ENCODE measurements at regions not wholly inside any gene's neighbourhood (a gene's known extent, or its start where the extent isn't known, plus 50 kb on each side); places are given as distances from the start of the nearest gene placed in this dataset.

DNA sequence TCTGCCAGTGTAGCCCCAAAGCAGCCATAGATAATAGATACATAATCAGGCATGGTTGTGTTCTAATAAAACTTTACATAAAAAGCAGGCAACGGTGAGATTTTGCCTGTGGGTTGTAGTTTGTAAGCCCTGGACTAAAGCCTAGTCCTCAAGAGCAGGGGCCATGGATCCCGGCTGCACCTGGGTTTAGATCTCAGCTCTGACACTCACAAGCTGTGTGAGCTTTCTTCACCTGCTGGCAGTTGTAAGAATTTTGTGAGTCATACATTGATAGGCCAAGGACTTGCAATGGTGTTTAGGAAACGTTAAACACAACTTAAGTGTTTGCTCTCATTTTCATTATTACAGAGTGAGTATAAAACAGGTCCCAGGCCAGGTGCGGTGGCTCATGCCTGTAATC, 395.8 kb upstream of the TBX3 start:
- Histone ChIP-seq H3K9me3 (peaks cover 3% of the 10 kb centered on the region; the same call in 1 of the 3 replicates), H3K4me1 (peaks cover 9% of the 10 kb centered on the region), H3K27ac (no peak overlapping the region), H3K4me2 (no peak overlapping the region), H3K4me3 (no peak overlapping the region)
- ATAC-seq (no peak), FAIRE-seq (no peak), DNase-seq (ENCODE audit: low read depth in 1 of 2, low spot score in 1 of 2) (no peak)
- TF ChIP-seq, protein P1, sequence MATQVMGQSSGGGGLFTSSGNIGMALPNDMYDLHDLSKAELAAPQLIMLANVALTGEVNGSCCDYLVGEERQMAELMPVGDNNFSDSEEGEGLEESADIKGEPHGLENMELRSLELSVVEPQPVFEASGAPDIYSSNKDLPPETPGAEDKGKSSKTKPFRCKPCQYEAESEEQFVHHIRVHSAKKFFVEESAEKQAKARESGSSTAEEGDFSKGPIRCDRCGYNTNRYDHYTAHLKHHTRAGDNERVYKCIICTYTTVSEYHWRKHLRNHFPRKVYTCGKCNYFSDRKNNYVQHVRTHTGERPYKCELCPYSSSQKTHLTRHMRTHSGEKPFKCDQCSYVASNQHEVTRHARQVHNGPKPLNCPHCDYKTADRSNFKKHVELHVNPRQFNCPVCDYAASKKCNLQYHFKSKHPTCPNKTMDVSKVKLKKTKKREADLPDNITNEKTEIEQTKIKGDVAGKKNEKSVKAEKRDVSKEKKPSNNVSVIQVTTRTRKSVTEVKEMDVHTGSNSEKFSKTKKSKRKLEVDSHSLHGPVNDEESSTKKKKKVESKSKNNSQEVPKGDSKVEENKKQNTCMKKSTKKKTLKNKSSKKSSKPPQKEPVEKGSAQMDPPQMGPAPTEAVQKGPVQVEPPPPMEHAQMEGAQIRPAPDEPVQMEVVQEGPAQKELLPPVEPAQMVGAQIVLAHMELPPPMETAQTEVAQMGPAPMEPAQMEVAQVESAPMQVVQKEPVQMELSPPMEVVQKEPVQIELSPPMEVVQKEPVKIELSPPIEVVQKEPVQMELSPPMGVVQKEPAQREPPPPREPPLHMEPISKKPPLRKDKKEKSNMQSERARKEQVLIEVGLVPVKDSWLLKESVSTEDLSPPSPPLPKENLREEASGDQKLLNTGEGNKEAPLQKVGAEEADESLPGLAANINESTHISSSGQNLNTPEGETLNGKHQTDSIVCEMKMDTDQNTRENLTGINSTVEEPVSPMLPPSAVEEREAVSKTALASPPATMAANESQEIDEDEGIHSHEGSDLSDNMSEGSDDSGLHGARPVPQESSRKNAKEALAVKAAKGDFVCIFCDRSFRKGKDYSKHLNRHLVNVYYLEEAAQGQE (IDR thresholded peaks at IDR 0.05): no peak
- TF ChIP-seq EHMT2 (IDR thresholded peaks at IDR 0.05; ENCODE audit: low read depth): no peak
- no peak for TF ChIP-seq MAZ (IDR thresholded peaks at IDR 0.05; ENCODE audit: borderline replicate concordance, low read depth, low read length)
- no peak for TF ChIP-seq RCOR1 (IDR thresholded peaks at IDR 0.05; ENCODE audit: low read depth, low read length)
- no peak for TF ChIP-seq CBX2 (IDR thresholded peaks at IDR 0.05; ENCODE audit: borderline replicate concordance, low read depth)
- TF ChIP-seq JUN (IDR thresholded peaks at IDR 0.05): no peak
- no peak for TF ChIP-seq KDM1A (IDR thresholded peaks at IDR 0.05; ENCODE audit: low read depth)
- CTCF ChIA-PET: no interaction called here
- WGBS (ENCODE audit: missing lambda C conversion rate): 31% methylated on average over 4 of the region's 4 CpGs
- POLR2A ChIA-PET: interaction anchor here (0.7 kb wide), 1 partner anchor 678 kb away, joined by 5 read pairs; no protein-coding TSS in a partner anchor

DNA sequence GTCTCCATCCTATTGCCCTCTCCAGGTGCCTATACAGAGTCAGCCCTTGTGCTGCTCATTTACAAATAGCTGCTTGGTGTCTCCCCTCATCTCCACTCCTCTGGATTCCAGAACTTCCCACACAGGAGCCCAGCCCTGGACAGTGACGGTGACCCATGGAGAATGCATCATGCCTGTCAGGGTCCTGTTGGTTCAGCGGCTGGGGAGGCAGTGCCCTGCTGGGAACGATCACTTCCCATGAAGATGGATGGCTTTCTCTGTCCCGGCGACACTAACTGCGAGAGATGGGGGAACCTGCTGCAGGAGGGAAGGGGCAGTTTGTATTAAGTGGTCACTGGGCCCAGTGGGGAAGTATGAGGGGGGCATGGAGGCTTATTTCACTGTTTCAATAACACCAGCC, 395.0 kb upstream of the TBX3 start:
- no peak overlapping the region for H3K4me2 ChIP-seq
- TF ChIP-seq TFCP2L1 (CRISPR knock-in tag; IDR thresholded peaks at IDR 0.05) (no peak), KDM1A (IDR thresholded peaks at IDR 0.05; ENCODE audit: low read depth) (no peak), HOXB5 (CRISPR knock-in tag; IDR thresholded peaks at IDR 0.05) (no peak)
- TF ChIP-seq, protein P2, sequence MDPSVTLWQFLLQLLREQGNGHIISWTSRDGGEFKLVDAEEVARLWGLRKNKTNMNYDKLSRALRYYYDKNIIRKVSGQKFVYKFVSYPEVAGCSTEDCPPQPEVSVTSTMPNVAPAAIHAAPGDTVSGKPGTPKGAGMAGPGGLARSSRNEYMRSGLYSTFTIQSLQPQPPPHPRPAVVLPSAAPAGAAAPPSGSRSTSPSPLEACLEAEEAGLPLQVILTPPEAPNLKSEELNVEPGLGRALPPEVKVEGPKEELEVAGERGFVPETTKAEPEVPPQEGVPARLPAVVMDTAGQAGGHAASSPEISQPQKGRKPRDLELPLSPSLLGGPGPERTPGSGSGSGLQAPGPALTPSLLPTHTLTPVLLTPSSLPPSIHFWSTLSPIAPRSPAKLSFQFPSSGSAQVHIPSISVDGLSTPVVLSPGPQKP (IDR thresholded peaks at IDR 0.05; ENCODE audit: low read depth, low read length): no peak
- peaks cover 3% of the 10 kb centered on the region; the same call in 1 of the 3 replicates for H3K9me3 ChIP-seq
- ChIA-PET CTCF (no interaction called here), POLR2A (no interaction called here)
- no peak for FAIRE-seq
- 74% methylated on average over 6 of the region's 6 CpGs for WGBS (ENCODE audit: missing lambda C conversion rate)
- no peak overlapping the region for H3K4me3 ChIP-seq
- no peak for DNase-seq (ENCODE audit: low read depth in 1 of 2, low spot score in 1 of 2)
- H3K27ac ChIP-seq: no peak overlapping the region
- no peak for ATAC-seq
- peaks cover 9% of the 10 kb centered on the region for H3K4me1 ChIP-seq

DNA sequence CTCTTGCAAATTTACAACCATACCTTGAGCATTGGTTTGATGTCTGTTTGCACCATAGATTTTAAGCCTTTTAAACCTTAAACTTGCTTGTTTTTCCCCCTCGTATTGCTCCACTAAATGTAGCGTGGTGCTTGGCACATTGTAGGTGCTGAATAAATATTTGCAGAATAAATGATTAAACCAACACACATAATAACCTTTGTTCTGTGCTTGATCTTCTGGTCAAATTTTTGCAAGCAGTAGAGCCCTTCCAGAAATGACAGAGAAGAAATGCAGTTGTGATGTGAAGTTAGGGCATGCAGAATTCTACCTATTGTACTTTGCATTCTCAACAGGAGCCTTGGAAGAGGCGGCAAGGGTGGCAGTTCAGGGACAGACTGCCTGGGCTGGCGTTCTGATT, 394.4 kb upstream of the TBX3 start:
- FAIRE-seq: no peak
- POLR2A ChIA-PET: no interaction called here
- no peak for ATAC-seq

More for the DNA sequence above, 394.4 kb upstream of the TBX3 start:
- Histone ChIP-seq H3K9me3 (peaks cover 3% of the 10 kb centered on the region; the same call in 1 of the 3 replicates), H3K4me2 (peak overlapping the region; percentile 37; the same call in 2 of the 3 replicates), H3K4me1 (peaks cover 9% of the 10 kb centered on the region), H3K4me3 (no peak overlapping the region), H3K27ac (no peak overlapping the region)
- no peak for DNase-seq (ENCODE audit: low read depth in 1 of 2, low spot score in 1 of 2)
- 15% methylated on average over 4 of the region's 4 CpGs for WGBS (ENCODE audit: missing lambda C conversion rate)
- CTCF ChIA-PET: no interaction called here
- TF ChIP-seq MYC (IDR thresholded peaks at IDR 0.05; ENCODE audit: borderline replicate concordance, low read length) (no peak), CHD2 (IDR thresholded peaks at IDR 0.05; ENCODE audit: low read length, partially characterized antibody) (no peak), FOSB (CRISPR knock-in tag; IDR thresholded peaks at IDR 0.05) (no peak), CEBPB (IDR thresholded peaks at IDR 0.05) (no peak), HOXA7 (CRISPR knock-in tag; IDR thresholded peaks at IDR 0.05) (no peak), CBX2 (IDR thresholded peaks at IDR 0.05; ENCODE audit: borderline replicate concordance, low read depth) (no peak), RCOR1 (IDR thresholded peaks at IDR 0.05; ENCODE audit: low read depth, low read length) (no peak), TP53 (CRISPR knock-in tag; IDR thresholded peaks at IDR 0.05) (no peak), JUN (IDR thresholded peaks at IDR 0.05) (no peak), NPAS2 (CRISPR knock-in tag; IDR thresholded peaks at IDR 0.05; ENCODE audit: borderline replicate concordance) (no peak)
- TF ChIP-seq, protein P3, sequence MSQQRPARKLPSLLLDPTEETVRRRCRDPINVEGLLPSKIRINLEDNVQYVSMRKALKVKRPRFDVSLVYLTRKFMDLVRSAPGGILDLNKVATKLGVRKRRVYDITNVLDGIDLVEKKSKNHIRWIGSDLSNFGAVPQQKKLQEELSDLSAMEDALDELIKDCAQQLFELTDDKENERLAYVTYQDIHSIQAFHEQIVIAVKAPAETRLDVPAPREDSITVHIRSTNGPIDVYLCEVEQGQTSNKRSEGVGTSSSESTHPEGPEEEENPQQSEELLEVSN (IDR thresholded peaks at IDR 0.05; ENCODE audit: borderline replicate concordance, low read depth): no peak
- TF ChIP-seq, protein P4, sequence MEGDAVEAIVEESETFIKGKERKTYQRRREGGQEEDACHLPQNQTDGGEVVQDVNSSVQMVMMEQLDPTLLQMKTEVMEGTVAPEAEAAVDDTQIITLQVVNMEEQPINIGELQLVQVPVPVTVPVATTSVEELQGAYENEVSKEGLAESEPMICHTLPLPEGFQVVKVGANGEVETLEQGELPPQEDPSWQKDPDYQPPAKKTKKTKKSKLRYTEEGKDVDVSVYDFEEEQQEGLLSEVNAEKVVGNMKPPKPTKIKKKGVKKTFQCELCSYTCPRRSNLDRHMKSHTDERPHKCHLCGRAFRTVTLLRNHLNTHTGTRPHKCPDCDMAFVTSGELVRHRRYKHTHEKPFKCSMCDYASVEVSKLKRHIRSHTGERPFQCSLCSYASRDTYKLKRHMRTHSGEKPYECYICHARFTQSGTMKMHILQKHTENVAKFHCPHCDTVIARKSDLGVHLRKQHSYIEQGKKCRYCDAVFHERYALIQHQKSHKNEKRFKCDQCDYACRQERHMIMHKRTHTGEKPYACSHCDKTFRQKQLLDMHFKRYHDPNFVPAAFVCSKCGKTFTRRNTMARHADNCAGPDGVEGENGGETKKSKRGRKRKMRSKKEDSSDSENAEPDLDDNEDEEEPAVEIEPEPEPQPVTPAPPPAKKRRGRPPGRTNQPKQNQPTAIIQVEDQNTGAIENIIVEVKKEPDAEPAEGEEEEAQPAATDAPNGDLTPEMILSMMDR (IDR thresholded peaks at IDR 0.05): no peak
- TF ChIP-seq, protein P5, sequence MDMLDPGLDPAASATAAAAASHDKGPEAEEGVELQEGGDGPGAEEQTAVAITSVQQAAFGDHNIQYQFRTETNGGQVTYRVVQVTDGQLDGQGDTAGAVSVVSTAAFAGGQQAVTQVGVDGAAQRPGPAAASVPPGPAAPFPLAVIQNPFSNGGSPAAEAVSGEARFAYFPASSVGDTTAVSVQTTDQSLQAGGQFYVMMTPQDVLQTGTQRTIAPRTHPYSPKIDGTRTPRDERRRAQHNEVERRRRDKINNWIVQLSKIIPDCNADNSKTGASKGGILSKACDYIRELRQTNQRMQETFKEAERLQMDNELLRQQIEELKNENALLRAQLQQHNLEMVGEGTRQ (IDR thresholded peaks at IDR 0.05): no peak

Data from A549 (cell line).